Hematopoietic multipotent progenitor cell treated with erythropoietin and hydrocortisone succinate and interleukin-3 and kit ligand, for 17 days (in vitro differentiated cells): ENCODE measurements at regions not wholly inside any gene's neighbourhood (a gene's known extent, or its start where the extent isn't known, plus 50 kb on each side); places are given as distances from the start of the nearest gene placed in this dataset.

Source experiments
- DNase-seq: peaks from one replicate; pipeline ENCODE4 v3.0.0-alpha.2; 2015; ENCODE audit warnings: low spot score

DNA sequence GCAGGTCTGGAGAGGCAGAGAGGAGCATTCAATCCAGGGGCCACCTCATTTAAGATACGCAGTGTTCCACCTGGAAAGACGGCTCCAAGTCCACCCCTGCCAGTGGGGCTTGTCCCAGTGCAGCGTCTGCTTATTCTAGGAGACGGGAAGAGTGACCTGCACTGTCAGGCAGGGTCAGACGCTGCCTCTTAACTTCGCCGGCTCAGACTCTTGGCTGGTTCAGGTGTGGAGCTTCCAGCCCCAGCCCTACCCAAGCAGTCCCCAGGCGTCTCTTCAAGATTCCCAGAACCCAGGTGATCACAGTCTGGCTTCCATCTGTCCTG is 208.5 kb downstream of the TFCP2L1 start:
- no peak for DNase-seq

GRCh38 chr2:121076885-121077549 is 208.0 kb downstream of the TFCP2L1 start:
- peak; percentile 67 for DNase-seq

GRCh38 chr2:121078899-121079298 is 206.1 kb downstream of the TFCP2L1 start:
- no peak for DNase-seq

DNA sequence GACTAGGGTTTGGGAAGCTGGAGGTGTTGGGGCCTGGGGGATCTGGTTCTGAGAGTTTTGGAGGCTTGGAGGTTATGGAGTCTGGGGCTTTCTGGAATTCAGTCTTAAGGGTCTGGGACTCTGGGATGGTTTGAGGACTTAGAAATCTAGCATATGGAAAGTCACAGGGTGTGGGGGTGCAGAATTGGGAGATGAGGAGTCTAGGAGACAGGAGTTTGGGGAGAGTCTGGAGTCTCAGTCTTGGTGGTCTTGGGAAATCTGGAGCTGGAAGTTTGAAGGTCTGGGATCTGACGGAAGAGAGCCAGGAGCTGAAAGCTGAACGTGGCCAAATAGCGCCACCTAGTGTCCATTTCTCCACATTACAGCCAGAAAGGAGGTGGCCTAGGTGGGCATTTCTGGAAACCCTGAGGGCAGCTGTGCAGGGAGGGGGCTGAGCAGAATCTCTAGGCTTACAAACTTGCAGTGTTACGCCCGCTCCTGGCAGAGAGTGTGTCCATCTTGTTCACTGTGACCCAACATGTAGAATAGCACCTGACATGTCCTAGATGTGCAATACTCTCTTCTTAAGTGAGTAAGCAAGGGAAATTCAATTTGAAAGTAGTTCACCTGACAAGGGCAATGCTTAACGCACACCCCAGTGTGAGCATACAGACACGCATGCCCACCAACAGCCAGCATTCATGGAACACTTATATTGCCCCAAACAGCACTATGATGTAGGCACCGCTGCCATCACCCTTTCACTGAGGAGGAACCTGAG is 204.8 kb downstream of the TFCP2L1 start:
- DNase-seq: peak; percentile 64

DNA sequence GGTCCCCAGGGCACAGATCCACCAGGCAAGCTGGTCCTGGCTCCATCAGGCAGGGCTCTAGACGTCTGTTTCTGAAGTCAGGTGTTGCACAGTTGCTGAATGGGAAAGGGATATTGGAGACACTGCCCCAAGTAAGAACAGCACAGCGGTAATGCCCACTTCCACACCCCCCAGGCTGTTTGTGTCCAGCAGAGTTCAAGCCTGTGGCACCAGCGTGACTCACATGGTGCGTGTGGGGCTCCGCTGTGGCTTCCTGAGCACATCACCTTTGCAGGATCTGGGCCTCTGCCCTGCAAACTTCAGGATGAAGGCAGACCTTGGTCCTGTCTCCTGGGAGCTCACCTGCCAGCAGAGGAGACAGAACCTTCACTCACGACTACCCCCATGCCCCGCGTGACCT is 203.3 kb downstream of the TFCP2L1 start:
- DNase-seq: no peak

DNA sequence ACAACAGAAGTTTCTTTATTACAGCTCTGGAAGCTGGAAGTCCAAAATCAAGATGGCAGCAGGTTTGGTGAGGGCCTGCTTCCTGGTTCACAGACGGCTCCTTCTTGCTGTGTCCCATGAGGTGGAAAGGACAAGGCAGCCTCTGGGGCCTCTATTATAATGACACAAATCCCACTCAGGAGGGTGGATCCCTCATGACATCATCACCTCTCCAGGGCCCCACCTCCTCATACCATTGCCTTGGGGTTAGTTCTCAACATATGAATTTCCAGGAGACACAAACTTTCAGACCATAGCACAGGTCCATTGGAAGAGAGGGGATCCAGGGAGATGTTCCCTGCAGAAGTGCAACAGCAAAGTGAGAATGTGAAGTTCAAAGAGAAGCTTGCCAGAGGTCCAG is 202.8 kb downstream of the TFCP2L1 start:
- DNase-seq: no peak

DNA sequence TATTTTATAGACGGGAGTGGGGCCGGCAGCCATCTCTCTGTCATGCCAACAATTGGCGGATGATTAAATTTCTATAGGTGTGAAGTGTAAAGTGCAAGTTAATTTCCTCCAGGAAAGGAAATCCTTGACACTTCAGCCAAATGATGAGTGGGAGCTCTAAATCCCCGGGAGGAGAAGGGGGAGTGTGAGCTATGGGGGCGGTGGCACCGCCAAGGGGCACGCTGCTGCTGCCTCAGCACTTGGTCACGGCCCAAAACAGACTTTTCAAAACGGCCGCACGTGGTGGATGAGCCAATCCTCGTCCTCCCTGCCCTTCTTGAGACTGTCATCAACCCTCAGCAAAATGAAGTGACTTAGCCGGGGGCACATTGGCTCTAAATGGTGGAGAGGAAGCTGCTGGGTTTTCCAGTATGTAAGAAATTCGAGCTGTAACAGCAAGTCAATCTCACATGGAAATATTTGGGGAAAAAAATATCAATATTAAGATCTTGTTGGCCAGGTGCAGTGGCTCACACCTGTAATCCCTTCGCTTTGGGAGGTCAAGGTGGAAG is 200.8 kb downstream of the TFCP2L1 start:
- DNase-seq: no peak

- no peak for DNase-seq
Observed at GRCh38 chr2:121085801-121086200, 199.2 kb downstream of the TFCP2L1 start.

DNA sequence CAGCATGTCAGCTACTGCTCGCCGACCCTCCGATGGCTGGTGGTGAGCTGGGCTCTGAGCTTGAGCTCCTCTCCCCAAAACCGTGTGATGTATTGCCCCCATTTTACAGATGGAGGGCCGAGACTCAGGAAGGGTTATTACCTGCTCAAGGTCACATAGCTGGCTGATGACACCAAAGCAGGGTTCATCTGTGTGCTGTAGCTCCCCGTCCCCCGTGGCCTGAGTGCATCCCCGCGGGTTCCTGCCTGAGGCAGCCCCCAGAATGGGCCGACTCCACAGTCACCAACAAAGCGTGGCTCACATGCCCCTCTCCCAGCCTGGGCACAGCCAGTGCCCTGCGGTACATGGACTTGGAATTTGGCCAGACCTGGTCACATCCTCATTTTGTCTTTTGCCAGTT is 198.6 kb downstream of the TFCP2L1 start:
- no peak for DNase-seq

DNA sequence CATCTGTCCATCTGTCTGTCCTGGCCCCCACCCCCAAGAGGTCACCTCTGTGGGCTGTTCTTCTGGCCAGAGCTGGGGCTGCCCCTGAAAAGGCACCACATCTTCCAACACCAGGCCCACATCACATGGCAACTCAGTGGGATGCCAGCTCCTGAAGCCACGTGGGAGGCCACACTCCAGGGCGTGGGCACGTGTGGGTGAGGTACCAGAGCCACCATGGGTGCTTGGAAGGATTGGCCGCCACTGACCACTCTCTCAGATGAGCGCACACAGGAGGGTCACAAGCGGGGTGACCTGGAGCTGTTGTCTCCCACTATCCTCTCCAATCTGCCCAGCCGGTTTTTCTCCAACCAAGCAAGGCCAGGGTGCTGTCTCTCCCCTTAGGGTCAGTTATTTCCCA is 197.9 kb downstream of the TFCP2L1 start:
- DNase-seq: no peak

GRCh38 chr2:121088251-121089165 is 196.5 kb downstream of the TFCP2L1 start:
- no peak for DNase-seq

- DNase-seq: no peak
Observed at GRCh38 chr2:121089166-121089510, 195.9 kb downstream of the TFCP2L1 start.

DNA sequence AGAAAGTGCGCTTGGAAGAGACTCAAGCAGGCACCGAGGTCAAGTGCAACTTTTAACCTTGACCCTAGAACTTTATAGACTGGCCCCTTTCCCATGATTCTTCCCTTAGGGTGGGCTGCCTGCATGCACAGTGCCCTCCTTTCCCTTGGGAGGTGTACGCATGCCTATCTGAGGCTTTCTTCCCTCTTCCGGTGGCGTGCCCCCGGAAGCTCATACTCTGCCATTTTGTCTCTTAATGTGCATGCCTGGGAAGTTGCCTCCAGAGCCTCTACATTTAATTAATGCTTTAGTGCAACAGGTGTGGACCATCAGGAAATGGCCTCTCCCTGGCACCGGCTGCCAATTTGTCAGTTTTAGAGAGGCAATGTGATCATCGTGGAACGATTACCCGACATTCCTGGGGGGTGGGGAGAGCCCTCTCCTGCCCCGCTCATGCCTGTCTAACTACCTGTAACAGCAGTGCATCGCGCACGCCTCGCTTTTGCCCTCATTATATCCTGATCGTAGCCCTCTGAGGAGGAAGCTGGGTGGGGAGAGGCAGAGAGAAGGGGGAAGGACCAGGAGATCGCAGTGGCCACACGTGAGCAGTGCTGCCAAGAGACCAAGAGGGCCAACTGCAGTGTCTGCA is 194.8 kb downstream of the TFCP2L1 start:
- DNase-seq: no peak

DNA sequence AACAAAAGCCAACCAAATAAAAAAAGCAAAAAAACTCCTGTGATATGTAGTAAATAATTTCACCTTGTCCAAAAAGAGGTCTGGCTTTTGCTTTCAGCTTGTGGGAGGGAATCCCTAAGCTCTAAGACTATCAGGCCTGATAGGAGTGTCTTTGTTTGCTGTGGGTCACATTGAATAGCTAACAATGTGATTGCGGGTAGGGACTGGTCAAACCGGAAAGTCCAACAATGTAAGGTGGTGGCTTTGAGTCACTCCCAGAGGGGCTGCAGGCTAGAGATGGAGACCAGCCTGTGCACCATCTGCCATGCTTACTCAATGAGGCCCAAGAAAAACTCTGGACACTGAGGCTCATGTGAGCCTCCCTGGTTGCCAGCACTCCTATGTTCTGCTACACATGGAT is 192.9 kb downstream of the TFCP2L1 start:
- no peak for DNase-seq

DNA sequence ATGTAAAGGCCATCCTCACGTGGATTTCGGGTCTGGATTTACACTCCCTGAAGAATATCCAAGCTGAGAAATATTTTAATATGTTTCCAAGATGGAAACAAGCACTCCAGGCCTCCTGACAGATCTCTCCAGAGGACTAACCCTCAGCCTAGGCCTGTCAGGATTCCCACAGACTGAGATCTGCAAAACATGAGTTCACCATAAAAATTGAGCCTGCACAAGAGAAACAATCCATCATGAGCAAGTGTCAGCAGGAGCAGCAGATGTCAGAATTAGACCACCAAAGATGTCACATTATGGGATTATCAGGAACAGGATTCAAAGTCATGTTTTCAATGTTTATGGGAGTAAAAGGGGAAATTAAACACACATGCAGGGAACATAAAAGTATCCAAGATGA is 191.3 kb downstream of the TFCP2L1 start:
- DNase-seq: no peak

DNA sequence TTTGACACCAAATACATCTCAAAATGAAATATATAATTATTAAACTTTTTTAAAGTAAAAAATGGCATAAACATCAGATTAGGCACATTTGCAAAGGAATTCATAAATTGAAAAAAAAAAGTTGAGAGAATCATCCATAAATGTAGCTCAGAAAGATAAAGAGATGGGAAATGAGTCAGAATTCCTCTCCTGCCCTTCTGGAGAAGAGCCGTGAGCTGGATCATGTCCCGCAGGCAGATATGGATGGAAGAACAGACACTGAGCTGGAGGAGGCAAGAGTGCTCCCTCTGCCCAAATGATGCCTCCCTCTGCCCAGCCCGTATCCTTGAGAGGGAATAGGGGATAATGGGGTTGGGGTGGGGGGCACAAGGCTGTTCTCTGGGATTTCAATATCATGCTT is 190.9 kb downstream of the TFCP2L1 start:
- DNase-seq: no peak

DNA sequence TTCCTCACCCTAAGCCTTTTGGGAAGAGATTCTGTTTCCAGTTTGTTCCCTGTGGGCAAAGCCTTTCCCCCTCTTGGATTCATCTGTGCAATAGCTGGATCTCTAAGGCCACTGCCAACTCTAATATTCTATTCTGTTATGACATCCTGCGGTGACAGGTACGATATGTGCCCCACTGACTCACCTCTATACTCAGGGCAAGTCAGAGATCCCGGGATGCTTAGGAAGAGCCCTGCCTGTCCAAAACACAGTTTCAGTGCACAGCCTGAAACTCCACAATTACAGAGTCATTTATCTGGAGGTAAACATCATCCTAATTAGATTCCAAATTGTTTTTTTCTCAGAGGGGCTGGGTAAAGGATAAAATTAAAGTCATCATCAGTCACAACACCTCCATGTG is 190.2 kb downstream of the TFCP2L1 start:
- DNase-seq: no peak

DNA sequence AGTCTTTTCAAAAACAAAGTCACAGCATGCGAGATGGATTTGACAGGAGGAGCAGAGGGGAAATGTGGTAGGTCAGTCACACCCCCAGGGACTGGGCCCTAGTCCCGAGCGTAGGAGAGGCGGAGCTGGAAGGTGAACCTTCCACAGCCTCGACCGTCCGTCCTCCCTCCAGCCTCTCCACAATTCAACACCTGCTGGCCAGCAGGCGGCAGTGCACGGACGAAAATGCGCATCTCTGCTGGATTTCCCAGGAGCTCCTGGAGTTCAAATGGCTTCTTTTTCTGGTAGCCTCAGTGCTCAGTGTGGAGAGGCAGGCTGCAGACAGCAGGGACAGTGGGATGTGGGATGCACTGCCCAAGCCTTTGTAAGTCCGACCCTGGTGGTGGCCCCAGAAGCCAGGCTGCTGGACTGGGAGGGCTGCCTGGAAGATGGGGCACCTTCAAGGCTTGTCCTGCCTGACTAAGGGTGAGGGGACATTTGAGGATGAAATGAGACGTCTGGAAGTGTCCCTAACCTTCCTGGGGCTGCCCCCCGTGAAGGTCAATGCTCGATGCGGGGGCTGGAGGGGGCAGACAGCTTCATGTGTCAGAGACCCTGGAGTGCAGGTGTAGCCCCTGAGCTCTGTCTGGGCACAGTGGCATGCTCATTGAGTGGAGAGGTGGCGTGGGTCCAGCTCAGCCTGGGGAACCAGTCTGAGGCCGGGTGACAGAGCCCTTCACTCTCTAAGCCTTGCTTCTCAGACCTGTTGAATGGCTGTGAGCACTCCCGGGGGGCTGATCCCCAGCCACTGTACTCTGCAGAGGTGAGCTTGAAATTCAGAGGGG is 189.5 kb downstream of the TFCP2L1 start:
- DNase-seq: no peak

DNA sequence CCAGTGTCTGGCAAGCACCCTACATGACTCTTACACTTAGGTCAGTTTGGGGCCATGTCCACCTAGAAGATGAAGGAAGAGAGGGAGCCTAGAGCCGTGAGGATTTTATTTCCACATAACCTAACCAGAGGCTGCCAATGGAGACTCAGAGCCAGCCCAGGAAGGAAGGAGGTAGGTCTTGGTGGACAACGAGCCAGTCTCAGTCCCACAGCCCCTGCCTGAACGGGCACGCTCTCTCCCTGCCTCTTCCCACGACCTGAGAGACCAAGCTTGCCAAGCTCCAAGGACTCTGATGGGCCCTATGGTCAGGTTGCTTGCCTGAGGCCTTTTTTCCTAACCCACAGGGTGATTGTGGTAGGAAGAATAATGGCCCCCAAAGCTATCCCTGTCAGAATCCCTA is 188.4 kb downstream of the TFCP2L1 start:
- DNase-seq: no peak

DNA sequence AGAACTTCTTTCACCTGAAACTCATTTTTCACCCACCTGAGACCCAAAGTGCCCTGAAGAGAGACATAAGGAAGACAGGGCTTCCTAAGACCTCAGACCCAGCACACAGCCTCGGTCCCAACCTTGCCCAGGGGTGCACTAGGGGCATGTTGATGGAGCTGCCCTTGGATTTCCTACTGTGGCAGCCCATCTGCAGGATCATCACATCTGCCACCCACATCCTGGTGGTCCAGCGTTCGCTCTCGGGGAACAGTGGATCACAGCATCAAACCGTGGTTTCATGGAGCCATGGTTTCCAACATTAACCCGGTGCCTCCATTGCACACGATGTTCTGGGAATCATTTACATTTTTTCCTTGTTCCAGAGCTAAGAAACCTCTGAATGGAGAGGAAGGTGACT is 186.4 kb downstream of the TFCP2L1 start:
- no peak for DNase-seq
